ENCODE measurements at regions not wholly inside any gene's neighbourhood (a gene's known extent, or its start where the extent isn't known, plus 50 kb on each side); places are given as distances from the start of the nearest gene placed in this dataset.
A peak's percentile ranks its signal among the peaks of the same experiment; 100 is the strongest.
"Not testable (repeated sequence)": the region's sequence is repeated elsewhere in the genome, so short reads cannot be mapped to it uniquely, and the experiment has no call there.

GRCh38 chr5:60444661-60445360 lies 255.2 kb downstream of the DEPDC1B start:
- no peak for DNase-seq

GRCh38 chr5:60439552-60439951 lies 260.4 kb downstream of the DEPDC1B start:
- DNase-seq = no peak

DNA sequence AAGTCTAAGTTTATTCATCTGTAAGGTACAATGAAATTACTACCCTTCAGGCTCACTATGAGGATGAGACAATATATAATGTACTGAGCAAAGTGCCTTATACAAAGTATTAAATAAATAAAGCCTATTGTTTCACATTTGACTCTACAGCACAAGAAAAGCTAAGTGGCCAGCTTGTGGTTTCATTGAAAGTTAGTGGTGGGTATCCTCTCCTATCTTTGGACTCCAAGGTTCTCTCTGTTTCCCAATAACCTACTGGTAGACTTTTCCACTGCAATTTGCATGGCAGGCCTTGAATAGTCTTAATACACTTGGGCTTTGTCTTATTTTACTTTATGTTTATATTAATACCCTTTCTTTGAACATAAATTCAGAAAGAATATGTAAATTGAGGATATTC lies 262.7 kb downstream of the DEPDC1B start:
- DNase-seq = no peak

- DNase-seq = no peak
These were observed 263.4 kb downstream of the DEPDC1B start for GRCh38 chr5:60436518-60436917.

- DNase-seq = no peak
These were observed 264.2 kb downstream of the DEPDC1B start for GRCh38 chr5:60435808-60436207.

GRCh38 chr5:60426189-60426588 lies 273.8 kb downstream of the DEPDC1B start:
- not testable (repeated sequence) for DNase-seq

DNA sequence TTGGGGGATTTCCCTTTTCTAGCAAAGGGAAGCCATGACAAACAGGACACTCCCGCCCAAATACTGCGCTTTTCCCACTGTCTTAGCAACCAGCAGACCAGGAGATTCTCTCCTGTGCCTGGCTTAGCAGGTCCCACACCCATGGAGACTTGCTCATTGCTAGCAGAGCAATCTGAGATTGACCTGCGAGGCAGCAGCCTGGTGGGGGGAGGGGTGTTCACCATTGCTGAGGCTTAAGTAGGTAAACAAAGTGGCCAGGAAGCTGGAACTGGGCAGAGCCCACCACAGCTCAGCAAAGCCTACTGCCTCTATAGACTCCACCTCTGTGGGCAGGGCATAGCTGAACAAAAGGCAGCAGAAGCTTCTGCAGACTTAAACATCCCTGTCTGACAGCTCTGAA lies 279.2 kb downstream of the DEPDC1B start:
- not testable (repeated sequence) for DNase-seq

GRCh38 chr5:60417500-60418181 lies 282.3 kb downstream of the DEPDC1B start:
- peak; percentile 5 for DNase-seq

GRCh38 chr5:60415443-60415842 lies 284.5 kb downstream of the DEPDC1B start:
- no peak for DNase-seq

DNA sequence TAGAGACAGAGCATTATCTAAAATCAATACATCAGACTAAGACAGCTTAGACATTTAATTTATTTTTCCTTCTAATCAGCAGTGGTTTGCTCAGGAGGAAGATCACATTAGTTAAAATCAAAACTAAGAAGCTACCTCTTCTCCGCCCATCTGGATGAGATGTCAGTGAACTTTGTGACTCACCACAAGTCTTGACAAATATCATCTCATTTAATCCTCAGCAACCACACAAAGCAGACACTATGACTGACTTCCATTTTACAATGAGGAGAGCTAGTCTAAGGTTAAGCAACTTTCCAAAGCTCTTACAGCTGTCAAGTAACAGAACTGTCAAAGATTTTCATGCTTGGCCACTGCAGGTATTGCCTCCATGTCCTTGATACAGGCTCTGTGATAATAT lies 289.5 kb downstream of the DEPDC1B start:
- no peak for DNase-seq

DNA sequence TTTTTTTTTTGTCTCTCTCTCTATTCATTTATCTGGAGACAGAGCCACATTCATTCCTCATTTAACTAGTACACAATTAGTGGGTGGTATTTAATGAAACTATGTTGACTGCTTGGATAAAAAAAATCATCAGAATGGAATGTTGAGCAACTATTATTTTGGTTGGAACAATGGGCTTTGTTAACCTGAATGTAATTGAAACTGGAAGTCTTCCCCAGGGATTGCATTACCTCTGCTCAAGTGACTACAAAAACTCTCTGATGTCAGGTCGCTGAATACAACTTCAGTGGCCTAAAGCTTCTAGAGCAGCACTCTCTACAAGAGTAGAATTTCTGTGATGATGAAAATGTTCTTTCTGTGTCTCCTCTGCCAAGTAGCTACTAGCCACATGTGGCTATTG lies 295.8 kb downstream of the DEPDC1B start:
- no peak for DNase-seq

GRCh38 chr5:60403343-60404006 lies 296.5 kb downstream of the DEPDC1B start:
- no peak for DNase-seq

DNA sequence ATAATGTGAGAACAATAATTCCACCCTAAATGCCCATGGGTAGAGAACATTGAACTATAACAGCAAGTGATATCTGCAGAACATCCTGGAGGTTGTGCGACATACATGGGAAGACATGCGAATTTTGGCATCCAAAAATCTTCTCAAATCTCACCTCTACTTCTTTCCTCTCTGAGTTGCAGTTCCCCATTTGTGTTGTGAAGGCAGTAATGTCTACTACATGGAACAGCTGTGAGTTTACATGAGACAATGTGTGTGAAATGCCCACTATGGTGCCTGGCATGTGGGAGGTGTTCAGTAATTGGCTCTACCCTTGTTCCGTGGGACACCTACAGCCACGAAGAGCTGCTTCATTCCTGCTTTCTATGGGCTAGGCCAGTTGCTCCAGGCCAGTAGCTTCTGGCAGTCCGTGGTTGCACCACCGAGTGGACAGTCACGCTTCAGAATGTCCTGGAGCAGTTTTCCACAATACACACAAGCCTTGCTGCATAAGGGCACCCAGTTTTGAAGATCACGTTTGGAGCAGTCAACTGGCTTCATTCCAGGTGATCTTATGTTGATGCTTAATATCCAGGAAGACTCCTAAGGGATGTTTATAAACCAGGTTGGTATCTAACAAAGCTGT lies 297.7 kb downstream of the DEPDC1B start:
- no peak for DNase-seq

- no peak for DNase-seq
These were observed 298.4 kb downstream of the DEPDC1B start for GRCh38 chr5:60401526-60401925.

DNA sequence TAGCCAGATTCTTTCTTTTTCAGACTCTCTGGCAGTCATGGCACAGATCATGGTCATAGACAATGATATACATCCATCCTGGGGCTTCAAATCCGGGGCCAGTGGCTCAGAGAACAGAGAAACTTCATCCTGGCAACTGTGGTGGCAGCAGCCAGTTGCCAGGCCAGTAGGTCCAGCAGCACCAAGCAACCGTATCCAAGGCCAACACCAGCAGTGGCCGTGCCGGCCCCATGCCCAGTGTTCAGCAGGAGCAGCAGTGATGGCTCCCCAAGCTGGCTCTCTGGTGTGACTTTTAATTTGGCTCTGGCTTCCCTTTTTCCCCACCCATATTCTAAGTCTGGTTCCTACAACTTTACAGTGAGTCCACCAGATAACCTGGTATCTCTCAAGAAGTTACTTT lies 300.5 kb downstream of the DEPDC1B start:
- no peak for DNase-seq

GRCh38 chr5:60395712-60396329 lies 304.1 kb downstream of the DEPDC1B start:
- DNase-seq = no peak

GRCh38 chr5:60387051-60387440 lies 312.9 kb downstream of the DEPDC1B start:
- no peak for DNase-seq

- DNase-seq = no peak
These were observed 313.4 kb downstream of the DEPDC1B start for GRCh38 chr5:60386436-60387050.

GRCh38 chr5:60382716-60383115 lies 317.2 kb downstream of the DEPDC1B start:
- peak; percentile 30 for DNase-seq

DNA sequence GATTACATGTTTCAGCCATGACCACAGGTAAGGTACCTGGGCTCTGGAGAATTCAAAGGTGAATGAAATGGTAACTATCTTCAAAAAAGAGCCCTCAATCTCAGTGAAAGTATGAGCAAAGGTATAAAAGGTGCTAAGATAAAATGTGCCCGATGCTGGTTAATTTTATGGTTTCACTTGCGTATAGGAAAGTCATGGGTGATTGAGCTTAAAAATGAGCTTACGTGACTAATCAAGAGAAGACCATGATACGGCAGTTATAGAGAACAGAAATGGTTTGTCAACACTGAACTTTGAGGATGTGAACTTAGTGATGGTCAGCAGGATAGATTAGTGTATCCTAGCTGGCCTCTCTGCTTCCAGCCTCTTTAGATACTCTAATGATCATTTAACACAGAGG lies 320.1 kb downstream of the DEPDC1B start:
- DNase-seq = no peak

- no peak for DNase-seq
These were observed 322.1 kb downstream of the DEPDC1B start for GRCh38 chr5:60377826-60378225.

GRCh38 chr5:60376860-60377259 lies 323.1 kb downstream of the DEPDC1B start:
- DNase-seq = no peak
